HepG2 (cell line): ENCODE measurements at regions not wholly inside any gene's neighbourhood (a gene's known extent, or its start where the extent isn't known, plus 50 kb on each side); places are given as distances from the start of the nearest gene placed in this dataset.

Experiments
- ATAC-seq: fragments of 200-7000 bp; cut with Tn5 transposase; 3 replicates; pipeline ENCODE4 v1.9.1; 2020; ENCODE audit warnings: mild to moderate bottlenecking, moderate library complexity
- BruUV-seq: library from RNA; stranded (reverse); fragments of 400-500 nt; replicated peaks from 2 replicates; lab custom pipeline; 2021; lab: Mats Ljungman, UMichigan
- CTCF ChIA-PET: fragments of 300-600 bp; formaldehyde crosslinking; extraction: SDS; loops from one replicate; lab custom pipeline; 2021; ENCODE audit warnings: low total read pairs, inconsistent platforms, low intra/inter-chr PET ratio; lab: Yijun Ruan, JAX
- POLR2A ChIA-PET: fragments of 350-600 bp; sonication (Branson Sonifier 250); formaldehyde crosslinking; loops from one replicate; lab custom pipeline; 2020; ENCODE audit warnings: antibody characterized with exemption, inconsistent platforms; lab: Yijun Ruan, JAX
- DNase-seq: peaks from one replicate; pipeline ENCODE4 v3.0.0-alpha.2; 2015; ENCODE audit warnings: low spot score
- FAIRE-seq: peaks from 3 replicates; lab custom pipeline; 2011; peaks lifted over from hg19 to GRCh38; lab: Jason Lieb, UNC
- H2AFZ ChIP-seq: one replicate; pipeline ENCODE4 v1.6.1; 2011; ENCODE audit warnings: low read length, inconsistent platforms
- H3K27ac ChIP-seq: fragments of 300-600 bp; 3 replicates; pipeline ENCODE4 v1.8.0; 2011; ENCODE audit warnings: mixed run types, mild to moderate bottlenecking, mixed read lengths, low read length, inconsistent platforms; ENCODE audit not compliant: insufficient read depth; ENCODE audit errors: extremely low read length
- H3K27me3 ChIP-seq, 2 experiments: fragments of 200-600 bp in 1 of 2; 2 replicates in 1 of 2; 3 replicates in 1 of 2; pipeline versions ENCODE4 v1.6.0 to v1.8.0; 2011; ENCODE audit warnings: low read length in 2 of 2, mild to moderate bottlenecking in 2 of 2, moderate library complexity in 2 of 2, inconsistent platforms in 1 of 2; ENCODE audit not compliant: insufficient read depth in 2 of 2, control insufficient read depth in 1 of 2
- H3K36me3 ChIP-seq, 2 experiments: fragments of 200-600 bp in 1 of 2; replicated peaks in 1 of 2; 2 replicates in 1 of 2; 3 replicates in 1 of 2; pipeline versions ENCODE4 v1.5.1 to v1.8.0; 2011; ENCODE audit warnings: low read length in 2 of 2, inconsistent platforms in 1 of 2; ENCODE audit not compliant: insufficient read depth in 2 of 2, control insufficient read depth in 1 of 2
- H3K4me1 ChIP-seq: 2 replicates; pipeline ENCODE4 v1.5.1; 2012; ENCODE audit warnings: low read length, inconsistent platforms; ENCODE audit not compliant: insufficient read depth
- H3K4me2 ChIP-seq: 2 replicates; pipeline ENCODE4 v1.6.0; 2011; ENCODE audit warnings: low read depth, low read length, inconsistent platforms
- H3K4me3 ChIP-seq, 3 experiments: fragments of 200-600 bp in 1 of 3; sonication (generic), shearing (Covaris generic) in 1 of 3; replicated peaks in 1 of 3; 2 replicates each; pipeline ENCODE4 v1.5.1; 2011 to 2016; ENCODE audit warnings: low read length in 3 of 3, inconsistent platforms in 2 of 3, low read depth in 2 of 3, mild to moderate bottlenecking in 2 of 3, control low read depth in 1 of 3, mixed read lengths in 1 of 3; ENCODE audit not compliant: insufficient read depth in 1 of 3
- H3K79me2 ChIP-seq: one replicate; pipeline ENCODE4 v1.6.1; 2011; ENCODE audit warnings: low read length, inconsistent platforms; ENCODE audit not compliant: insufficient read depth
- H3K9ac ChIP-seq: 2 replicates; pipeline ENCODE4 v1.6.0; 2011; ENCODE audit warnings: mild to moderate bottlenecking, low read depth, low read length, inconsistent platforms; ENCODE audit not compliant: insufficient read depth
- H3K9me3 ChIP-seq: 2 replicates; pipeline ENCODE4 v1.5.1; 2012; ENCODE audit warnings: mild to moderate bottlenecking, low read length
- H4K20me1 ChIP-seq: 2 replicates; pipeline ENCODE4 v1.6.0; 2011; ENCODE audit warnings: inconsistent platforms, mild to moderate bottlenecking, low read length, moderate library complexity; ENCODE audit not compliant: insufficient read depth
- ATF1 ChIP-seq: IDR thresholded peaks from 2 replicates; pipeline ENCODE4 v1.6.1; 2016; ENCODE audit warnings: mild to moderate bottlenecking, control low read depth
- ATF7 ChIP-seq, 2 experiments: fragments of 450-650 bp in 1 of 2; sonication (generic) in 1 of 2; formaldehyde crosslinking in 1 of 2; IDR thresholded peaks; 2 replicates each; pipeline versions ENCODE4 v1.4.0 to v1.6.1; 2016 to 2020; ENCODE audit warnings: antibody characterized with exemption in 1 of 2, mild to moderate bottlenecking in 1 of 2, missing genetic modification reagents in 1 of 2
- FOXJ3 ChIP-seq: sonication (generic); formaldehyde crosslinking; IDR thresholded peaks from 2 replicates; pipeline ENCODE4 v1.4.0; 2020; ENCODE audit warnings: missing genetic modification reagents, mild to moderate bottlenecking, borderline replicate concordance
- KAT2B ChIP-seq: fragments of 150-350 bp; IDR thresholded peaks from 2 replicates; pipeline ENCODE4 v1.6.1; 2014; ENCODE audit warnings: low read depth, low read length, borderline replicate concordance
- KLF13 ChIP-seq: sonication (generic); formaldehyde crosslinking; IDR thresholded peaks from 2 replicates; pipeline ENCODE4 v1.4.0; 2020; ENCODE audit warnings: mild to moderate bottlenecking, missing genetic modification reagents
- SMARCE1 ChIP-seq: fragments of 450-650 bp; IDR thresholded peaks from 2 replicates; pipeline ENCODE4 v1.6.1; 2017; ENCODE audit warnings: borderline replicate concordance
- SMYD3 ChIP-seq: sonication (generic); formaldehyde crosslinking; IDR thresholded peaks from 2 replicates; pipeline ENCODE4 v1.8.1; 2023; ENCODE audit warnings: mild to moderate bottlenecking, missing genetic modification reagents
- TCF7 ChIP-seq: sonication (generic); IDR thresholded peaks from 2 replicates; pipeline ENCODE4 v1.6.1; 2016; ENCODE audit warnings: antibody characterized with exemption, low read depth
- ZNF101 ChIP-seq: sonication (generic); formaldehyde crosslinking; IDR thresholded peaks from 2 replicates; pipeline ENCODE4 v1.4.0; 2020; ENCODE audit warnings: mild to moderate bottlenecking, low read depth, missing genetic modification reagents, borderline replicate concordance
- ZNF205 ChIP-seq: IDR thresholded peaks from 2 replicates; pipeline ENCODE4 v1.6.1; 2018; ENCODE audit warnings: missing biosample characterization, missing genetic modification reagents
- ZNF292 ChIP-seq: sonication (generic); formaldehyde crosslinking; IDR thresholded peaks from 2 replicates; pipeline ENCODE4 v1.8.1; 2022; ENCODE audit warnings: mild to moderate bottlenecking, low read depth, missing genetic modification reagents, borderline replicate concordance
- ZNF841 ChIP-seq: sonication (generic); formaldehyde crosslinking; IDR thresholded peaks from 2 replicates; pipeline ENCODE4 v1.8.1; 2023; ENCODE audit warnings: missing genetic modification reagents, borderline replicate concordance
- WGBS: methylation state at CpG from one replicate; pipeline ENCODE4 v1.1.6; 2017; ENCODE audit warnings: low lambda C conversion rate; 5-methylcytosine and 5-hydroxymethylcytosine counted together
- in situ Hi-C: cut with HindIII; loops from 2 replicates; pipeline ENCODE4 v1.10.0; 2017; ENCODE audit warnings: low pct_unique_long_range_greater_than_20kb; ENCODE audit not compliant: extremely low pct_ligation_motif_present
- intact Hi-C: fragments of 100-400 bp; cut with micrococcal nuclease; formaldehyde crosslinking; loops from one replicate; pipeline ENCODE4 v1.10.0; 2022; ENCODE audit not compliant: unreplicated experiment

GRCh38 chr15:25092661-25093060, 137.9 kb downstream of the SNRPN start (continued):
- TF ChIP-seq ZNF292 (CRISPR knock-in tag) (no peak), KAT2B (no peak), FOXJ3 (CRISPR knock-in tag) (no peak), ZNF841 (CRISPR knock-in tag) (no peak), KLF13 (CRISPR knock-in tag) (no peak), ATF1 (no peak), ZNF205 (CRISPR knock-in tag) (no peak), TCF7 (no peak), ZNF101 (CRISPR knock-in tag) (no peak)

GRCh38 chr15:25093455-25094029, 138.8 kb downstream of the SNRPN start:
- whole genome bisulfite sequencing, result 55% methylated on average over 4 of the region's 4 CpGs
- no peak for TF ChIP-seq ATF7 (IDR thresholded peaks at IDR 0.05)
- TF ChIP-seq ATF7 (CRISPR knock-in tag; IDR thresholded peaks at IDR 0.05), result no peak
- TF ChIP-seq SMARCE1, result no peak
- no peak for TF ChIP-seq SMYD3
- POLR2A ChIA-PET, result no interaction called here
- no peak overlapping the region for H2AFZ ChIP-seq
- intact Hi-C loops, result no loop called here
- H3K9me3 ChIP-seq, result peaks cover 75% of the 10 kb centered on the region
- CTCF ChIA-PET, result no interaction called here
- BruUV-seq, result no TSS peak
- ATAC-seq (no peak), FAIRE-seq (no peak), DNase-seq (no peak)
- in situ Hi-C loops, result no loop called here
- no peak overlapping the region for H3K4me3 ChIP-seq
- no peaks in the 10 kb centered on the region for H3K79me2 ChIP-seq
- H3K27ac ChIP-seq, result no peak overlapping the region
- H3K4me2 ChIP-seq, result no peak overlapping the region
- H4K20me1 ChIP-seq, result no peaks in the 10 kb centered on the region
- no peaks in the 10 kb centered on the region for H3K4me1 ChIP-seq
- H3K9ac ChIP-seq, result no peak overlapping the region
- no peaks in the 10 kb centered on the region for H3K27me3 ChIP-seq
- H3K36me3 ChIP-seq, result peaks cover 17 to 42% of the 10 kb centered on the region in 2 experiments
